GM12875 (cell line): ENCODE measurements at regions not wholly inside any gene's neighbourhood (a gene's known extent, or its start where the extent isn't known, plus 50 kb on each side); places are given as distances from the start of the nearest gene placed in this dataset.
"Not testable (repeated sequence)": the region's sequence is repeated elsewhere in the genome, so short reads cannot be mapped to it uniquely, and the experiment has no call there.

Experiments
- H3K4me3 ChIP-seq: one replicate; pipeline ENCODE4 v1.5.1; 2011; ENCODE audit warnings: low read depth, low read length, control low read depth
- CTCF ChIP-seq: IDR thresholded peaks from 2 replicates; pipeline ENCODE4 v1.5.1; 2011; ENCODE audit warnings: low read depth, mild to moderate bottlenecking, control low read depth, inconsistent platforms, low read length, moderate library complexity, borderline replicate concordance; ENCODE audit not compliant: insufficient read depth

- H3K4me3 ChIP-seq, result no peak overlapping the region
- TF ChIP-seq CTCF, result no peak
Measured at GRCh38 chr6:134394905-134395304, 77.0 kb upstream of the SGK1 start.

- TF ChIP-seq CTCF, result no peak
- no peak overlapping the region for H3K4me3 ChIP-seq
Measured at GRCh38 chr6:134394208-134394607, 76.3 kb upstream of the SGK1 start.

GRCh38 chr6:134391205-134391604, 73.3 kb upstream of the SGK1 start:
- TF ChIP-seq CTCF, result no peak

GRCh38 chr6:134389658-134390057, 71.7 kb upstream of the SGK1 start:
- no peak overlapping the region for H3K4me3 ChIP-seq
- TF ChIP-seq CTCF, result no peak

More at GRCh38 chr6:134391205-134391604, 73.3 kb upstream of the SGK1 start:
- no peak overlapping the region for H3K4me3 ChIP-seq

GRCh38 chr6:134389129-134389528, 71.2 kb upstream of the SGK1 start:
- H3K4me3 ChIP-seq, result no peak overlapping the region
- TF ChIP-seq CTCF, result no peak

GRCh38 chr6:134386482-134386881, 68.6 kb upstream of the SGK1 start:
- not testable (repeated sequence) for H3K4me3 ChIP-seq

GRCh38 chr6:134381959-134382358, 64.0 kb upstream of the SGK1 start:
- TF ChIP-seq CTCF, result no peak
- no peak overlapping the region for H3K4me3 ChIP-seq

- no peak overlapping the region for H3K4me3 ChIP-seq
- no peak for TF ChIP-seq CTCF
Measured at GRCh38 chr6:134379599-134379998, 61.7 kb upstream of the SGK1 start.
